Endothelial cell of umbilical vein (primary cell): ENCODE measurements at regions not wholly inside any gene's neighbourhood (a gene's known extent, or its start where the extent isn't known, plus 50 kb on each side); places are given as distances from the start of the nearest gene placed in this dataset.
"Not testable (repeated sequence)": the region's sequence is repeated elsewhere in the genome, so short reads cannot be mapped to it uniquely, and the experiment has no call there.

Source experiments
- BruUV-seq: library from RNA; stranded (reverse); fragments of 400-500 nt; replicated peaks from 2 replicates; lab custom pipeline; 2021; lab: Mats Ljungman, UMichigan
- CTCF ChIA-PET: fragments of 300-600, 350-600 bp; sonication (Branson Sonifier 250); formaldehyde crosslinking; loops from one replicate; lab custom pipeline; 2021; ENCODE audit warnings: antibody characterized with exemption, inconsistent platforms; lab: Charles Lee
- POLR2A ChIA-PET: fragments of 300-600, 350-600 bp; sonication (Branson Sonifier 250); formaldehyde crosslinking; loops from one replicate; lab custom pipeline; 2021; ENCODE audit warnings: antibody characterized with exemption, inconsistent platforms; lab: Charles Lee
- DNase-seq: peaks from one replicate; pipeline ENCODE4 v3.0.0-alpha.2; 2011; ENCODE audit warnings: low read depth, low spot score
- FAIRE-seq: peaks from 2 replicates; lab custom pipeline; 2011; peaks lifted over from hg19 to GRCh38; lab: Jason Lieb, UNC
- H2AFZ ChIP-seq: 2 replicates; pipeline ENCODE4 v1.6.0; 2012; ENCODE audit warnings: low read depth, low read length, control low read depth, inconsistent platforms
- H3K27ac ChIP-seq: 2 replicates; pipeline ENCODE4 v1.5.1; 2011; ENCODE audit warnings: low read depth, mild to moderate bottlenecking, control low read depth, low read length, moderate library complexity; ENCODE audit not compliant: insufficient read depth
- H3K27me3 ChIP-seq, 2 experiments: 2 replicates each; pipeline versions ENCODE4 v1.6.0 to v1.6.1; 2011; ENCODE audit warnings: low read length in 2 of 2, mixed read lengths in 1 of 2; ENCODE audit not compliant: control insufficient read depth in 2 of 2, insufficient read depth in 2 of 2
- H3K36me3 ChIP-seq, 2 experiments: 2 replicates in 1 of 2; 3 replicates in 1 of 2; pipeline ENCODE4 v1.5.1; 2011; ENCODE audit warnings: low read length in 2 of 2, mild to moderate bottlenecking in 1 of 2, moderate library complexity in 1 of 2; ENCODE audit not compliant: control insufficient read depth in 2 of 2, insufficient read depth in 2 of 2; ENCODE audit errors: extremely low read depth in 1 of 2
- H3K4me1 ChIP-seq: 3 replicates; pipeline ENCODE4 v1.5.1; 2011; ENCODE audit warnings: mild to moderate bottlenecking, low read length; ENCODE audit not compliant: control insufficient read depth, insufficient read depth; ENCODE audit errors: extremely low read depth
- H3K4me2 ChIP-seq: 2 replicates; pipeline ENCODE4 v1.6.1; 2011; ENCODE audit warnings: low read length, control low read depth, mixed read lengths; ENCODE audit not compliant: insufficient read depth
- H3K4me3 ChIP-seq, 3 experiments: fragments of 200-600 bp in 1 of 3; sonication (generic), shearing (Covaris generic) in 1 of 3; replicated peaks in 1 of 3; 2 replicates each; pipeline ENCODE4 v1.5.1; 2011 to 2016; ENCODE audit warnings: control low read depth in 3 of 3, low read length in 3 of 3, mild to moderate bottlenecking in 2 of 3, inconsistent platforms in 1 of 3, low read depth in 1 of 3, moderate library complexity in 1 of 3; ENCODE audit not compliant: insufficient read depth in 1 of 3
- H3K79me2 ChIP-seq: 2 replicates; pipeline ENCODE4 v1.6.0; 2012; ENCODE audit warnings: low read length, inconsistent platforms; ENCODE audit not compliant: control insufficient read depth, insufficient read depth
- H3K9ac ChIP-seq: replicated peaks from 2 replicates; pipeline ENCODE3; 2011; ENCODE audit warnings: low read length, control low read depth; ENCODE audit not compliant: insufficient read depth; ENCODE audit errors: extremely low read depth
- H3K9me1 ChIP-seq: replicated peaks from 3 replicates; pipeline ENCODE4 v1.6.0; 2011; ENCODE audit warnings: mild to moderate bottlenecking, low read length; ENCODE audit not compliant: control insufficient read depth, insufficient read depth; ENCODE audit errors: extremely low read depth
- H3K9me3 ChIP-seq: replicated peaks from 2 replicates; pipeline ENCODE4 v1.5.1; 2012; ENCODE audit warnings: low read length, inconsistent platforms; ENCODE audit not compliant: control insufficient read depth, insufficient read depth
- H4K20me1 ChIP-seq: replicated peaks from 2 replicates; pipeline ENCODE3; 2011; ENCODE audit warnings: mild to moderate bottlenecking, low read length; ENCODE audit not compliant: control insufficient read depth, insufficient read depth; ENCODE audit errors: extremely low read depth
- EZH2 ChIP-seq: IDR thresholded peaks from 2 replicates; pipeline ENCODE4 v1.6.1; 2012; ENCODE audit warnings: borderline replicate concordance, low read depth, mild to moderate bottlenecking, moderate library complexity, low read length, inconsistent platforms; ENCODE audit not compliant: severe bottlenecking
- FOS ChIP-seq: IDR thresholded peaks from 2 replicates; pipeline ENCODE4 v1.6.1; 2011; ENCODE audit warnings: mild to moderate bottlenecking, low read length, moderate library complexity, borderline replicate concordance; ENCODE audit not compliant: insufficient read depth
- GATA2 ChIP-seq: IDR thresholded peaks from 2 replicates; pipeline ENCODE4 v1.7.0; 2011; ENCODE audit warnings: low read depth, mild to moderate bottlenecking, moderate library complexity, mixed read lengths, low read length; ENCODE audit not compliant: insufficient read length, insufficient read depth
- JUN ChIP-seq: IDR thresholded peaks from 2 replicates; pipeline ENCODE4 v1.6.1; 2011; ENCODE audit warnings: borderline replicate concordance, low read depth; ENCODE audit not compliant: insufficient read length, insufficient read depth
- POLR2A ChIP-seq: IDR thresholded peaks from 2 replicates; pipeline ENCODE4 v1.6.1; 2012; ENCODE audit warnings: low read depth, mild to moderate bottlenecking, control low read depth, low read length
- POLR2AphosphoS5 ChIP-seq: IDR thresholded peaks from 2 replicates; pipeline ENCODE4 v1.6.1; 2012; ENCODE audit warnings: low read depth, mild to moderate bottlenecking, control low read depth, low read length, moderate library complexity; ENCODE audit not compliant: insufficient read depth
- dilution Hi-C: fragments of 300-500 bp; cut with MboI; formaldehyde crosslinking; loops from one replicate; pipeline ENCODE4 v1.15.0; 2019; ENCODE audit warnings: low sequenced_read_pairs; ENCODE audit not compliant: extremely low pct_ligation_motif_present
- intact Hi-C: fragments of 100-400 bp; cut with micrococcal nuclease; formaldehyde crosslinking; loops from one replicate; pipeline ENCODE4 v1.10.0; 2022
- TF ChIP-seq, protein P1 (sequence below): IDR thresholded peaks from 2 replicates; pipeline ENCODE4 v1.6.1; 2011; ENCODE audit not compliant: insufficient read depth, insufficient read length

- Histone ChIP-seq H3K36me3 (no peaks in the 10 kb centered on the region), H3K4me3 (no peak overlapping the region), H3K4me2 (no peak overlapping the region), H3K79me2 (no peaks in the 10 kb centered on the region), H3K9me3 (no peaks in the 10 kb centered on the region), H3K9me1 (no peaks in the 10 kb centered on the region), H3K9ac (no peak overlapping the region), H3K27ac (no peak overlapping the region), H3K4me1 (no peaks in the 10 kb centered on the region), H2AFZ (no peak overlapping the region), H4K20me1 (no peaks in the 10 kb centered on the region), H3K27me3 (no peaks in the 10 kb centered on the region)
- DNase-seq (no peak), FAIRE-seq (no peak)
- no TSS peak for BruUV-seq
- CTCF ChIA-PET, result no interaction called here
- intact Hi-C loops, result no loop called here
- POLR2A ChIA-PET, result no interaction called here
- dilution Hi-C loops, result no loop called here
- TF ChIP-seq, protein P1, sequence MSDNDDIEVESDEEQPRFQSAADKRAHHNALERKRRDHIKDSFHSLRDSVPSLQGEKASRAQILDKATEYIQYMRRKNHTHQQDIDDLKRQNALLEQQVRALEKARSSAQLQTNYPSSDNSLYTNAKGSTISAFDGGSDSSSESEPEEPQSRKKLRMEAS, result no peak
- TF ChIP-seq POLR2AphosphoS5, result no peak
- no peak for TF ChIP-seq EZH2
- no peak for TF ChIP-seq JUN
- TF ChIP-seq POLR2A, result no peak
- no peak for TF ChIP-seq FOS
- TF ChIP-seq GATA2, result no peak
Measured at GRCh38 chr2:4221845-4222244, 518.5 kb downstream of the DCDC2C start.

DNA sequence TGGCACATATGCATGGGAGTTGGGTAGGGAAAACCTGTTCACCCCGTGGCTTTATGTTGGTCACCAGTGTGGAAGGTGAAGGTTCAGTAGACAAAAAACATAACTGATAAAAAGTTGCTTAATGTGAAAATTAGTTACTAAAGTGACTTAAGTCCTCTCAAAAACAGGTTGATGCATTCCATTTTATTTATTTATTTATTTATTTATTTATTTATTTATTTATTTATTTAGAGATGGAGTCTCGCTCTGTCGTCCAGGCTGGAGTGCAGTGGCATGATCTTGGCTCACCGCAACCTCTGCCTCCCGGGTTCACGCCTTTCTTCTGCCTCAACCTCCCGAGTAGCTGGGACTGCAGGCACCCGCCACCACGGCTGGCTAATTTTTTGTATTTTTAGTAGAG is 541.0 kb downstream of the DCDC2C start:
- H2AFZ ChIP-seq, CTCF ChIA-PET, H3K36me3 ChIP-seq, H3K4me2 ChIP-seq, FAIRE-seq, H3K79me2 ChIP-seq, H3K27ac ChIP-seq, H3K9me3 ChIP-seq, H3K4me3 ChIP-seq, POLR2A ChIA-PET, BruUV-seq, H3K9me1 ChIP-seq, DNase-seq, H3K9ac ChIP-seq, H4K20me1 ChIP-seq, H3K4me1 ChIP-seq, dilution Hi-C loops, intact Hi-C loops, H3K27me3 ChIP-seq: not testable (repeated sequence)
